HepG2 (cell line): ENCODE measurements at regions not wholly inside any gene's neighbourhood (a gene's known extent, or its start where the extent isn't known, plus 50 kb on each side); places are given as distances from the start of the nearest gene placed in this dataset.
A peak's percentile ranks its signal among the peaks of the same experiment; 100 is the strongest.

Experiments used
- ADNP ChIP-seq: sonication (generic); formaldehyde crosslinking; IDR thresholded peaks from 2 replicates; pipeline ENCODE4 v1.4.0; 2020; ENCODE audit warnings: missing genetic modification reagents
- AFF4 ChIP-seq: sonication (generic); formaldehyde crosslinking; IDR thresholded peaks from 2 replicates; pipeline ENCODE4 v1.4.0; 2020; ENCODE audit warnings: missing genetic modification reagents
- AKAP8 ChIP-seq: sonication (generic); formaldehyde crosslinking; IDR thresholded peaks from 2 replicates; pipeline ENCODE4 v1.5.1; 2020; ENCODE audit warnings: mild to moderate bottlenecking, missing genetic modification reagents
- ELF1 ChIP-seq: sonication (generic); formaldehyde crosslinking; IDR thresholded peaks from 2 replicates; pipeline ENCODE4 v1.4.0; 2020; ENCODE audit warnings: missing genetic modification reagents
- GATA4 ChIP-seq: sonication (generic); IDR thresholded peaks from 2 replicates; pipeline ENCODE4 v1.6.1; 2016; ENCODE audit warnings: antibody characterized with exemption, low read depth, borderline replicate concordance
- GATAD1 ChIP-seq: IDR thresholded peaks from 2 replicates; pipeline ENCODE4 v1.6.1; 2016; ENCODE audit warnings: missing genetic modification reagents, missing compliant biosample characterization
- REPIN1 ChIP-seq: sonication (generic); formaldehyde crosslinking; IDR thresholded peaks from 2 replicates; pipeline ENCODE4 v1.8.0; 2022; ENCODE audit warnings: missing genetic modification reagents, low read depth, mild to moderate bottlenecking, borderline replicate concordance
- RXRB ChIP-seq: IDR thresholded peaks from 2 replicates; pipeline ENCODE4 v1.6.1; 2016; ENCODE audit warnings: borderline replicate concordance, missing genetic modification reagents, missing compliant biosample characterization
- SAP130 ChIP-seq: IDR thresholded peaks from 2 replicates; pipeline ENCODE4 v1.6.1; 2016; ENCODE audit warnings: low read depth
- TEAD3 ChIP-seq: optimal IDR thresholded peaks from 2 replicates; pipeline ENCODE3; 2016; ENCODE audit warnings: borderline replicate concordance
- THYN1 ChIP-seq: sonication (generic); formaldehyde crosslinking; IDR thresholded peaks from 2 replicates; pipeline ENCODE4 v1.8.1; 2023; ENCODE audit warnings: low read depth, mild to moderate bottlenecking, moderate library complexity, missing genetic modification reagents, borderline replicate concordance
- TP53 ChIP-seq: sonication (generic); formaldehyde crosslinking; conservative IDR thresholded peaks from 2 replicates; pipeline ENCODE4 v1.4.0; 2020; ENCODE audit warnings: missing genetic modification reagents
- XBP1 ChIP-seq: sonication (generic); formaldehyde crosslinking; IDR thresholded peaks from 2 replicates; pipeline ENCODE4 v1.5.0; 2020; ENCODE audit warnings: missing genetic modification reagents
- ZBTB20 ChIP-seq: sonication (generic); formaldehyde crosslinking; IDR thresholded peaks from 2 replicates; pipeline ENCODE4 v1.8.1; 2023; ENCODE audit warnings: missing genetic modification reagents, low read depth, mild to moderate bottlenecking, borderline replicate concordance
- ZNF331 ChIP-seq: sonication (generic); formaldehyde crosslinking; IDR thresholded peaks from 2 replicates; pipeline ENCODE4 v1.4.0; 2020; ENCODE audit warnings: missing genetic modification reagents
- ZNF337 ChIP-seq: sonication (generic); formaldehyde crosslinking; IDR thresholded peaks from 2 replicates; pipeline ENCODE4 v1.5.1; 2020; ENCODE audit warnings: missing genetic modification reagents, low read depth, mild to moderate bottlenecking, borderline replicate concordance
- TF ChIP-seq, protein P1 (sequence below): sonication (generic); formaldehyde crosslinking; conservative IDR thresholded peaks from 2 replicates; pipeline ENCODE4 v1.5.0; 2020; ENCODE audit warnings: missing genetic modification reagents
- TF ChIP-seq, protein P2 (sequence below): sonication (generic); formaldehyde crosslinking; IDR thresholded peaks from 2 replicates; pipeline ENCODE4 v1.9.0; 2021; ENCODE audit warnings: missing genetic modification reagents, borderline replicate concordance
- TF ChIP-seq, protein P3 (sequence below): sonication (generic); formaldehyde crosslinking; IDR thresholded peaks from 2 replicates; pipeline ENCODE4 v1.5.0; 2020; ENCODE audit warnings: mild to moderate bottlenecking, missing genetic modification reagents

- TF ChIP-seq ELF1 (CRISPR knock-in tag): peak; percentile 65
- TF ChIP-seq, protein P1, sequence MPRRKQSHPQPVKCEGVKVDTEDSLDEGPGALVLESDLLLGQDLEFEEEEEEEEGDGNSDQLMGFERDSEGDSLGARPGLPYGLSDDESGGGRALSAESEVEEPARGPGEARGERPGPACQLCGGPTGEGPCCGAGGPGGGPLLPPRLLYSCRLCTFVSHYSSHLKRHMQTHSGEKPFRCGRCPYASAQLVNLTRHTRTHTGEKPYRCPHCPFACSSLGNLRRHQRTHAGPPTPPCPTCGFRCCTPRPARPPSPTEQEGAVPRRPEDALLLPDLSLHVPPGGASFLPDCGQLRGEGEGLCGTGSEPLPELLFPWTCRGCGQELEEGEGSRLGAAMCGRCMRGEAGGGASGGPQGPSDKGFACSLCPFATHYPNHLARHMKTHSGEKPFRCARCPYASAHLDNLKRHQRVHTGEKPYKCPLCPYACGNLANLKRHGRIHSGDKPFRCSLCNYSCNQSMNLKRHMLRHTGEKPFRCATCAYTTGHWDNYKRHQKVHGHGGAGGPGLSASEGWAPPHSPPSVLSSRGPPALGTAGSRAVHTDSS (CRISPR knock-in tag): no peak
- TF ChIP-seq TEAD3 (CRISPR knock-in tag): peak; percentile 27
- TF ChIP-seq ZBTB20 (CRISPR knock-in tag): no peak
- TF ChIP-seq, protein P2, sequence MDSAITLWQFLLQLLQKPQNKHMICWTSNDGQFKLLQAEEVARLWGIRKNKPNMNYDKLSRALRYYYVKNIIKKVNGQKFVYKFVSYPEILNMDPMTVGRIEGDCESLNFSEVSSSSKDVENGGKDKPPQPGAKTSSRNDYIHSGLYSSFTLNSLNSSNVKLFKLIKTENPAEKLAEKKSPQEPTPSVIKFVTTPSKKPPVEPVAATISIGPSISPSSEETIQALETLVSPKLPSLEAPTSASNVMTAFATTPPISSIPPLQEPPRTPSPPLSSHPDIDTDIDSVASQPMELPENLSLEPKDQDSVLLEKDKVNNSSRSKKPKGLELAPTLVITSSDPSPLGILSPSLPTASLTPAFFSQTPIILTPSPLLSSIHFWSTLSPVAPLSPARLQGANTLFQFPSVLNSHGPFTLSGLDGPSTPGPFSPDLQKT (CRISPR knock-in tag): no peak
- TF ChIP-seq, protein P3, sequence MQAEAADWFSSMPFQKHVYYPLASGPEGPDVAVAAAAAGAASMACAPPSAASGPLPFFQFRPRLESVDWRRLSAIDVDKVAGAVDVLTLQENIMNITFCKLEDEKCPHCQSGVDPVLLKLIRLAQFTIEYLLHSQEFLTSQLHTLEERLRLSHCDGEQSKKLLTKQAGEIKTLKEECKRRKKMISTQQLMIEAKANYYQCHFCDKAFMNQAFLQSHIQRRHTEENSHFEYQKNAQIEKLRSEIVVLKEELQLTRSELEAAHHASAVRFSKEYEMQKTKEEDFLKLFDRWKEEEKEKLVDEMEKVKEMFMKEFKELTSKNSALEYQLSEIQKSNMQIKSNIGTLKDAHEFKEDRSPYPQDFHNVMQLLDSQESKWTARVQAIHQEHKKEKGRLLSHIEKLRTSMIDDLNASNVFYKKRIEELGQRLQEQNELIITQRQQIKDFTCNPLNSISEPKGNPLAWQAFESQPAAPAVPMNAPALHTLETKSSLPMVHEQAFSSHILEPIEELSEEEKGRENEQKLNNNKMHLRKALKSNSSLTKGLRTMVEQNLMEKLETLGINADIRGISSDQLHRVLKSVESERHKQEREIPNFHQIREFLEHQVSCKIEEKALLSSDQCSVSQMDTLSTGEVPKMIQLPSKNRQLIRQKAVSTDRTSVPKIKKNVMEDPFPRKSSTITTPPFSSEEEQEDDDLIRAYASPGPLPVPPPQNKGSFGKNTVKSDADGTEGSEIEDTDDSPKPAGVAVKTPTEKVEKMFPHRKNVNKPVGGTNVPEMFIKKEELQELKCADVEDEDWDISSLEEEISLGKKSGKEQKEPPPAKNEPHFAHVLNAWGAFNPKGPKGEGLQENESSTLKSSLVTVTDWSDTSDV: no peak
- no peak for TF ChIP-seq GATAD1 (CRISPR knock-in tag)
- no peak for TF ChIP-seq TP53 (CRISPR knock-in tag)
- TF ChIP-seq XBP1: no peak
- no peak for TF ChIP-seq ADNP (CRISPR knock-in tag)
- no peak for TF ChIP-seq GATA4
- TF ChIP-seq THYN1: no peak
- TF ChIP-seq RXRB (CRISPR knock-in tag): no peak
- TF ChIP-seq AKAP8 (CRISPR knock-in tag): no peak
- 0 out of 2 replicates have a peak, but pooled peaks have one; percentile 27 for TF ChIP-seq ZNF331
- no peak for TF ChIP-seq AFF4 (CRISPR knock-in tag)
- peak; percentile 47 for TF ChIP-seq SAP130 (CRISPR knock-in tag)
- TF ChIP-seq ZNF337: no peak
- TF ChIP-seq REPIN1: no peak
Measured at GRCh38 chr14:70254476-70254961, 65.8 kb upstream of the SLC8A3 start (continued).
